Natural killer cell (primary cell): ENCODE measurements at regions not wholly inside any gene's neighbourhood (a gene's known extent, or its start where the extent isn't known, plus 50 kb on each side); places are given as distances from the start of the nearest gene placed in this dataset.

Experiments used
- ATAC-seq, 3 donors: fragments of 150-1000 bp in 2 of 3; fragments of 200-7000 bp in 1 of 3; cut with Tn5 transposase; 1 replicate in 1 of 3; 2 replicates in 2 of 3; pipeline ENCODE4 v1.10.0; 2021; ENCODE audit warnings: mild to moderate bottlenecking in 2 of 3, moderate library complexity in 2 of 3
- DNase-seq, 2 donors: peaks; one replicate each; pipeline versions ENCODE4 v3.0.0 to v3.0.0-alpha.2; 2013 to 2021; ENCODE audit warnings: mixed read lengths in 1 of 2
- H3K27ac ChIP-seq: one replicate; pipeline ENCODE4 v1.5.1; 2013; ENCODE audit warnings: mild to moderate bottlenecking, low read length
- H3K27me3 ChIP-seq: one replicate; pipeline ENCODE4 v1.6.1; 2013; ENCODE audit warnings: low read length; ENCODE audit not compliant: control insufficient read depth, insufficient read depth
- H3K36me3 ChIP-seq: one replicate; pipeline ENCODE4 v1.6.1; 2013; ENCODE audit warnings: low read length; ENCODE audit not compliant: control insufficient read depth, insufficient read depth
- H3K4me1 ChIP-seq: one replicate; pipeline ENCODE4 v1.6.1; 2013; ENCODE audit warnings: low read length; ENCODE audit not compliant: control insufficient read depth, insufficient read depth
- H3K4me3 ChIP-seq: one replicate; pipeline ENCODE4 v1.5.1; 2013; ENCODE audit warnings: low read length
- H3K9me3 ChIP-seq: one replicate; pipeline ENCODE4 v1.6.1; 2013; ENCODE audit warnings: low read length; ENCODE audit not compliant: control insufficient read depth, insufficient read depth
- H3K27ac Mint-ChIP-seq, 2 donors: one replicate each; pipeline ENCODE4 v1.8.0; 2022; ENCODE audit warnings: mild to moderate bottlenecking in 2 of 2, mixed read lengths in 2 of 2, moderate library complexity in 1 of 2
- H3K27me3 Mint-ChIP-seq, 2 donors: one replicate each; pipeline ENCODE4 v1.8.0; 2022; ENCODE audit warnings: low read depth in 2 of 2, mixed read lengths in 2 of 2
- H3K36me3 Mint-ChIP-seq: one replicate; pipeline ENCODE4 v1.8.0; 2022; ENCODE audit warnings: mixed read lengths
- H3K4me1 Mint-ChIP-seq, 2 donors: one replicate each; pipeline ENCODE4 v1.8.0; 2022; ENCODE audit warnings: mixed read lengths in 2 of 2
- H3K4me3 Mint-ChIP-seq: one replicate; pipeline ENCODE4 v1.8.0; 2022; ENCODE audit warnings: mild to moderate bottlenecking, moderate library complexity, mixed read lengths
- H3K9me3 Mint-ChIP-seq, 2 donors: one replicate each; pipeline ENCODE4 v1.8.0; 2022; ENCODE audit warnings: mixed read lengths in 2 of 2
- CTCF ChIP-seq: fragments of 200-600 bp; IDR thresholded peaks from one replicate; pipeline ENCODE4 v1.8.0; 2022; ENCODE audit warnings: antibody characterized with exemption
- WGBS: methylation state at CpG from one replicate; pipeline ENCODE4 v1.1.7; 2013; ENCODE audit warnings: missing lambda C conversion rate; ENCODE audit not compliant: insufficient coverage; 5-methylcytosine and 5-hydroxymethylcytosine counted together
- intact Hi-C: fragments of 100-400 bp; cut with micrococcal nuclease; formaldehyde crosslinking; loops from one replicate; pipeline ENCODE4 v1.14.2; 2022

- no peak overlapping the region for H3K27ac Mint-ChIP-seq
- no peaks in the 10 kb centered on the region for H3K9me3 Mint-ChIP-seq
- ATAC-seq, result no peak
- H3K36me3 Mint-ChIP-seq, result no peaks in the 10 kb centered on the region
- WGBS, result 77% methylated on average over 3 of the region's 3 CpGs
- no peak for DNase-seq
- no peaks in the 10 kb centered on the region for H3K27me3 ChIP-seq
- H3K9me3 ChIP-seq, result no peaks in the 10 kb centered on the region
- H3K36me3 ChIP-seq, result no peaks in the 10 kb centered on the region
- no peak overlapping the region for H3K4me3 ChIP-seq
- H3K27ac ChIP-seq, result peak overlapping the region; percentile 60
- TF ChIP-seq CTCF, result no peak
- intact Hi-C loops, result no loop called here
- H3K4me1 ChIP-seq, result peaks cover 4% of the 10 kb centered on the region
- peaks cover 0 to 8% of the 10 kb centered on the region in 2 donors for H3K4me1 Mint-ChIP-seq
- H3K4me3 Mint-ChIP-seq, result no peak overlapping the region
- H3K27me3 Mint-ChIP-seq, result no peaks in the 10 kb centered on the region
Observed at GRCh38 chr17:63190821-63191370, 224.9 kb downstream of the TANC2 start.

- peaks cover 4% of the 10 kb centered on the region for H3K4me1 ChIP-seq
- H3K27me3 ChIP-seq, result no peaks in the 10 kb centered on the region
- peak overlapping the region; percentile 60 for H3K27ac ChIP-seq
- Mint-ChIP-seq H3K9me3 (no peaks in the 10 kb centered on the region), H3K4me1 (peaks cover 0 to 9% of the 10 kb centered on the region in 2 donors), H3K4me3 (no peak overlapping the region), H3K36me3 (no peaks in the 10 kb centered on the region), H3K27me3 (no peaks in the 10 kb centered on the region), H3K27ac (no peak overlapping the region)
- DNase-seq, result no peak
- TF ChIP-seq CTCF, result no peak
- H3K36me3 ChIP-seq, result no peaks in the 10 kb centered on the region
- no peaks in the 10 kb centered on the region for H3K9me3 ChIP-seq
- intact Hi-C loops, result no loop called here
- H3K4me3 ChIP-seq, result no peak overlapping the region
- ATAC-seq, result no peak
- 69% methylated on average over 6 of the region's 8 CpGs for WGBS
Observed at GRCh38 chr17:63191610-63192009, 225.6 kb downstream of the TANC2 start.

GRCh38 chr17:63193827-63194226, 227.8 kb downstream of the TANC2 start:
- peaks cover 4% of the 10 kb centered on the region for H3K4me1 ChIP-seq
- no peak for ATAC-seq
- H3K4me3 ChIP-seq, result no peak overlapping the region
- WGBS, result 80% methylated on average over 1 of the region's 1 CpG
- H3K27me3 Mint-ChIP-seq, result no peaks in the 10 kb centered on the region
- H3K27me3 ChIP-seq, result no peaks in the 10 kb centered on the region
- no peak for DNase-seq
- no peaks in the 10 kb centered on the region for H3K9me3 ChIP-seq
- no peak for TF ChIP-seq CTCF
- H3K27ac ChIP-seq, result no peak overlapping the region
- H3K27ac Mint-ChIP-seq, result no peak overlapping the region
- H3K36me3 Mint-ChIP-seq, result no peaks in the 10 kb centered on the region
- intact Hi-C loops, result no loop called here
- H3K4me1 Mint-ChIP-seq, result peaks cover 4 to 16% of the 10 kb centered on the region in 2 donors
- H3K36me3 ChIP-seq, result no peaks in the 10 kb centered on the region
- no peak overlapping the region for H3K4me3 Mint-ChIP-seq
- H3K9me3 Mint-ChIP-seq, result no peaks in the 10 kb centered on the region

GRCh38 chr17:63196772-63197335, 230.8 kb downstream of the TANC2 start:
- Histone ChIP-seq H3K27me3 (no peaks in the 10 kb centered on the region), H3K4me3 (peak overlapping the region; percentile 27), H3K4me1 (no peaks in the 10 kb centered on the region), H3K9me3 (no peaks in the 10 kb centered on the region), H3K27ac (peak overlapping the region; percentile 64), H3K36me3 (no peaks in the 10 kb centered on the region)
- Mint-ChIP-seq H3K27ac (peak overlapping the region; percentile 11 to 17), H3K27me3 (no peaks in the 10 kb centered on the region), H3K4me1 (peaks cover 4 to 10% of the 10 kb centered on the region in 2 donors), H3K4me3 (peak overlapping the region; percentile 43), H3K36me3 (no peaks in the 10 kb centered on the region), H3K9me3 (no peaks in the 10 kb centered on the region)
- intact Hi-C loops, result no loop called here
- ATAC-seq (peak; percentile 67 to 84 (median 78)), DNase-seq (peak in 1 of 2 donors; percentile 23)
- WGBS, result no CpG with 5 or more reads among the region's 1 CpG
- no peak for TF ChIP-seq CTCF
